Colonic mucosa (tissue), 4 donors: ENCODE measurements at regions not wholly inside any gene's neighbourhood (a gene's known extent, or its start where the extent isn't known, plus 50 kb on each side); places are given as distances from the start of the nearest gene placed in this dataset.

Source experiments
- DNase-seq: peaks from one replicate; pipeline ENCODE4 v3.0.0-alpha.2; 2020
- H3K27ac ChIP-seq: fragments of 200-600 bp; one replicate; pipeline ENCODE4 v1.8.0; 2021
- H3K27me3 ChIP-seq: fragments of 200-600 bp; one replicate; pipeline ENCODE4 v1.8.0; 2021
- H3K36me3 ChIP-seq: fragments of 200-600 bp; one replicate; pipeline ENCODE4 v1.8.0; 2021
- H3K4me1 ChIP-seq: fragments of 200-600 bp; one replicate; pipeline ENCODE4 v1.8.0; 2021; ENCODE audit warnings: mild to moderate bottlenecking
- H3K4me3 ChIP-seq: fragments of 200-600 bp; one replicate; pipeline ENCODE4 v1.8.0; 2021
- H3K9ac ChIP-seq, 2 donors: one replicate each; pipeline ENCODE4 v1.7.0; 2013; ENCODE audit warnings: control low read depth in 2 of 2, low read depth in 2 of 2, low read length in 2 of 2
- H3K9me3 ChIP-seq: fragments of 200-600 bp; one replicate; pipeline ENCODE4 v1.8.0; 2021
- intact Hi-C: fragments of 100-400 bp; cut with DNase I; formaldehyde crosslinking; loops from one replicate; pipeline ENCODE4 v1.14.1; 2022
- TF ChIP-seq, protein P1 (sequence below): fragments of 200-600 bp; IDR thresholded peaks from one replicate; pipeline ENCODE4 v1.8.0; 2022; ENCODE audit warnings: antibody characterized with exemption, mild to moderate bottlenecking
- donor health status: healthy.
- donor health status: DM: no; HTN: no; CAD: no.
- donor health status: DM: no; HTN: no; CAD: no.

DNA sequence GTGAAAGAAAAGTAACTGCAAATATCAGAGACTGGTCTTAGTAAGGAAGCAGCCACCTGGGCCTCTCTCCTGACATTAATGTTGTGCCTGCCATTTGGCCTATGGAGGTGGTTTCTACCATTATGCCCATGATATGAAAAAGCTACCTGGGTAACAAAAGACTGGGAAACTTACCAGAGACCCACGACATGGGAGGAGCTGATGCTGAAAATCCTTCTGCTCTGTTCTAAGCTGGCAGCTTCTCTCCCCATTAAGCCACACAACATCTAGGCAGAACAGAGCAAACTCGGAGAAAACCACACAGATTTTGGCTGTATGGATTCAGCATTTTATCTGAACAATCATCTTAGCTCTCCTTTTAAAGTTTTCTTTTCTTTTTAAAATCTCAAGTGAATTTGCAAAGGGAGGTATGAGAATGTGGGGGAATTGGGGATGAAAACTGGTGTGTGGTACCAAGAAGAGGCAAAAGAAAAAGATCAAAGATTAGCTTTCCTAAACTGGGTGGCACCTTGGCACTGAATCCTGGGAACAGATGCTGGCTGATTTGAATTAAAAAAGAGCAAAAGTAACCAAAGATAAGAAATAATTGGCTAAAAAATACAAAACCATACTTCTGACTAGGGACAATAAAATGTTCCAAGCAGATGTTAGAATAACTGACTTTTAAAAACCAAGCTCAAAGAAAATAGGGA lies 128.6 kb upstream of the ANKRD1 start:
- no peaks in the 10 kb centered on the region for H3K4me1 ChIP-seq
- no peak overlapping the region for H3K27ac ChIP-seq
- no peaks in the 10 kb centered on the region for H3K36me3 ChIP-seq
- intact Hi-C loops: no loop called here
- H3K4me3 ChIP-seq: no peak overlapping the region
- H3K27me3 ChIP-seq: no peaks in the 10 kb centered on the region
- DNase-seq: no peak
- no peaks in the 10 kb centered on the region for H3K9me3 ChIP-seq
- H3K9ac ChIP-seq: no peak overlapping the region
- TF ChIP-seq, protein P1, sequence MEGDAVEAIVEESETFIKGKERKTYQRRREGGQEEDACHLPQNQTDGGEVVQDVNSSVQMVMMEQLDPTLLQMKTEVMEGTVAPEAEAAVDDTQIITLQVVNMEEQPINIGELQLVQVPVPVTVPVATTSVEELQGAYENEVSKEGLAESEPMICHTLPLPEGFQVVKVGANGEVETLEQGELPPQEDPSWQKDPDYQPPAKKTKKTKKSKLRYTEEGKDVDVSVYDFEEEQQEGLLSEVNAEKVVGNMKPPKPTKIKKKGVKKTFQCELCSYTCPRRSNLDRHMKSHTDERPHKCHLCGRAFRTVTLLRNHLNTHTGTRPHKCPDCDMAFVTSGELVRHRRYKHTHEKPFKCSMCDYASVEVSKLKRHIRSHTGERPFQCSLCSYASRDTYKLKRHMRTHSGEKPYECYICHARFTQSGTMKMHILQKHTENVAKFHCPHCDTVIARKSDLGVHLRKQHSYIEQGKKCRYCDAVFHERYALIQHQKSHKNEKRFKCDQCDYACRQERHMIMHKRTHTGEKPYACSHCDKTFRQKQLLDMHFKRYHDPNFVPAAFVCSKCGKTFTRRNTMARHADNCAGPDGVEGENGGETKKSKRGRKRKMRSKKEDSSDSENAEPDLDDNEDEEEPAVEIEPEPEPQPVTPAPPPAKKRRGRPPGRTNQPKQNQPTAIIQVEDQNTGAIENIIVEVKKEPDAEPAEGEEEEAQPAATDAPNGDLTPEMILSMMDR: no peak

DNA sequence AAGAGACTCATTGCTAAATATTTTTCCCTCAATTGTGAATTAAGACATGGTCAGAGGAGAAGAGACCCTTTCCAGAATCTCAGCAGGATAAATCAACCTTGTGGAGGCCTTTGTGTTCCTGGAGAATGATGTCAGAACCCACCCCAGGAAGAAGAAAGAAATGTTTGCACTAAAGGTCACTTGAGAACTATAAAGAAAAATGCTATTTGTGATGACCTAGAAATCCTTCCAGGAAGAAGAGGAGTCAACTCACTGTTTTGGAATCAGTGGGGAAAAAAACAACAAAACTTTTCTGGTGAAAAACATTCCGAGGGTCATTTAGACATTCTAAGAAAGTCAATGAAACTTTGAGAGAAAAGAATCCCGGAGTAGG lies 129.1 kb upstream of the ANKRD1 start:
- Histone ChIP-seq H3K4me3 (no peak overlapping the region), H3K9ac (no peak overlapping the region), H3K4me1 (no peaks in the 10 kb centered on the region), H3K36me3 (no peaks in the 10 kb centered on the region), H3K27ac (no peak overlapping the region), H3K27me3 (no peaks in the 10 kb centered on the region), H3K9me3 (no peaks in the 10 kb centered on the region)
- TF ChIP-seq, protein P1: no peak
- intact Hi-C loops: no loop called here
- DNase-seq: no peak

DNA sequence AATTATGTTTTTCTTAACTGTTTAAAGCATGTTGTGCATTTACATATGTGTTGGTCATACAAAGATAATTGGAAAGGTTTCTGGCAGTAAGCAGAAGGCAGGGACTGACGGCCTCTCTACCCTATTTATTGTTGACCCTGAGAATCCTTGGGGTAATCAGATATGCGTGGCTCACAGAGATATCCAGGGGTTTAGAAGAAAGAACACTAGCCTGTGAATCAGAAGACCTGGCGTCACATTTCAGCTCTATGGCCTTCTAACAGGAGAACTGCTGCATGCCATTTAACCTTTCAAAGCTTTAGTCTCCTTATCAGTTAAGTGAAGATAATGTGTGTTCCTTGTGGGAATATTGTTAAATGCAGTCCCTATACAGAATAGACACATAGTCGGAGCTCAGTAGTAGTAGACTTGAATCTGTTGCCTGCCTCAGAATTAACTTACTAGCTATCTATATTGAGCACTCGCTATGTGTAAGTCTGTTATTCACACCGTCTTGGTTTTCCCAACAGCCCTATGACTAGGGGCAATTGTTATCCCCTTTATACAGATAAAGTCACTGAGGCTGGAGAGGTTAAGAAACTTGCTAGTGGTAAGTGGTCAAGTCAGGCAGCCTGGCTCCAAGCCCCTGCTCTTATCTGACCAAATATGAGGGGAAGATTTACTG lies 129.6 kb upstream of the ANKRD1 start:
- TF ChIP-seq, protein P1: no peak
- intact Hi-C loops: no loop called here

DNA sequence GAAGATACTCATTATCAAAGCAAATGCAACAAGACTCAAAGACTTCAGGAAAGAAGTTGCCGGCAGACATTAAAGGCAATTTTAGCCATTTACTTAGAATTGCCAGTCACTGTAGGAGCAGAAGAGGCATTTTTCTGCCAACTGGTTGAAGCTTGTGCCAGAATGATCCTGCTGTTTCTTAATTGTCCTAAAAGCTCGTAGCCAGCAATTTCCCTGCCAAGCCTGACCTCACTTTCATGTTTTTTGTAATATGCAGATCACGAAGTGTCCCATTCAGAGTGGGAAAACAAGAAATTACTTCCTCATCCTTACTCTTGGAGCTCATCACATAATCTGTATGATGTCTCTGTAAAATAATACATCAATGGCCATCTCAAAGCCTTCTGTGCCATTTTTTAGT lies 130.9 kb upstream of the ANKRD1 start:
- no peaks in the 10 kb centered on the region for H3K36me3 ChIP-seq
- no peaks in the 10 kb centered on the region for H3K4me1 ChIP-seq
- TF ChIP-seq, protein P1: no peak
- H3K9ac ChIP-seq: no peak overlapping the region
- no peak overlapping the region for H3K4me3 ChIP-seq
- no peaks in the 10 kb centered on the region for H3K27me3 ChIP-seq
- no peak overlapping the region for H3K27ac ChIP-seq
- intact Hi-C loops: no loop called here
- DNase-seq: no peak
- no peaks in the 10 kb centered on the region for H3K9me3 ChIP-seq

More for the DNA sequence above, 129.6 kb upstream of the ANKRD1 start:
- Histone ChIP-seq H3K27me3 (no peaks in the 10 kb centered on the region), H3K27ac (no peak overlapping the region), H3K4me1 (no peaks in the 10 kb centered on the region), H3K9ac (no peak overlapping the region), H3K4me3 (no peak overlapping the region), H3K36me3 (no peaks in the 10 kb centered on the region), H3K9me3 (no peaks in the 10 kb centered on the region)
- no peak for DNase-seq

DNA sequence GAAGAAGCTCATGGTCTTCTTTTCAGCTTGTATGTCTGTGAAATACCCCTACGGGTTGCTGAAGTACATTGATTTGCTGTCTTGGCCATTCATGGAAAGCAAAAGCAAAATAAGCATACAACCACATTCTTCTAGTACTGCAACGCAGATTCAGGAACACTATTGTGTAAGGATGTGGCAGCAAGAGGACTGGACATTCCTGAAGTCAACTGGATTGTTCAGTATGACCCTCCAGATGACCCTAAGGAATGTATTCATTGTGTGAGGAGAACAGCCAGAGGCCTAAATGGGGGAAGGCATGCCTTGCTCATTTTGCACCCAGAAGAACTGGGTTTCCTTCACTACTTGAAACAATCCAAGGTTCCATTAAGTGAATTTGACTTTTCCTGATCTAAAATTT lies 133.4 kb upstream of the ANKRD1 start:
- H3K9me3 ChIP-seq: no peaks in the 10 kb centered on the region
- H3K4me1 ChIP-seq: no peaks in the 10 kb centered on the region
- intact Hi-C loops: no loop called here
- H3K27ac ChIP-seq: no peak overlapping the region
- TF ChIP-seq, protein P1: no peak
- no peaks in the 10 kb centered on the region for H3K36me3 ChIP-seq
- H3K27me3 ChIP-seq: no peaks in the 10 kb centered on the region
- DNase-seq: no peak
- no peak overlapping the region for H3K4me3 ChIP-seq
- H3K9ac ChIP-seq: no peak overlapping the region
